GM12878 (cell line): ENCODE measurements at regions not wholly inside any gene's neighbourhood (a gene's known extent, or its start where the extent isn't known, plus 50 kb on each side); places are given as distances from the start of the nearest gene placed in this dataset.

Experiments
- ATAC-seq: fragments of 200-7000 bp; cut with Tn5 transposase; 3 replicates; pipeline ENCODE4 v1.9.1; 2020; ENCODE audit warnings: mild to moderate bottlenecking, moderate library complexity
- BruUV-seq: library from RNA; stranded (reverse); fragments of 400-500 nt; replicated peaks from 2 replicates; lab custom pipeline; 2021; lab: Mats Ljungman, UMichigan
- CTCF ChIA-PET: fragments of 300-600 bp; sonication (Branson Sonifier 250); formaldehyde crosslinking; extraction: SDS; loops from one replicate; lab custom pipeline; 2021; ENCODE audit warnings: inconsistent platforms; lab: Yijun Ruan, JAX
- POLR2A ChIA-PET: fragments of 350-600 bp; formaldehyde crosslinking; extraction: SDS; loops from one replicate; lab custom pipeline; 2021; ENCODE audit warnings: inconsistent platforms; lab: Charles Lee
- RAD21 ChIA-PET: fragments of 300-600 bp; sonication (Branson Sonifier 250); formaldehyde crosslinking; loops from one replicate; lab custom pipeline; 2023; ENCODE audit warnings: antibody characterized with exemption; ENCODE audit not compliant: unreplicated experiment; lab: Charles Lee
- SMC1A ChIA-PET: fragments of 300-600 bp; sonication (Branson Sonifier 250); formaldehyde crosslinking; loops from one replicate; lab custom pipeline; 2023; ENCODE audit not compliant: unreplicated experiment, uncharacterized antibody; lab: Charles Lee
- DNase-seq: peaks from one replicate; pipeline ENCODE4 v3.0.0-alpha.2; 2011; ENCODE audit warnings: low read depth, low spot score
- FAIRE-seq: peaks from 3 replicates; lab custom pipeline; 2011; peaks lifted over from hg19 to GRCh38; lab: Jason Lieb, UNC
- H2AFZ ChIP-seq: 2 replicates; pipeline ENCODE4 v1.6.0; 2011; ENCODE audit warnings: low read depth, low read length, control low read depth; ENCODE audit not compliant: control insufficient read depth
- H3K27ac ChIP-seq: 2 replicates; pipeline ENCODE4 v1.5.1; 2011; ENCODE audit warnings: control low read depth; ENCODE audit not compliant: control insufficient read depth, insufficient read depth
- H3K27me3 ChIP-seq, 2 experiments: replicated peaks in 1 of 2; 2 replicates each; pipeline versions ENCODE4 v1.6.0 to v1.6.1; 2011; ENCODE audit warnings: low read length in 1 of 2; ENCODE audit not compliant: control insufficient read depth in 2 of 2, insufficient read depth in 2 of 2
- H3K36me3 ChIP-seq, 2 experiments: 2 replicates each; pipeline ENCODE4 v1.5.1; 2011; ENCODE audit warnings: low read length in 1 of 2; ENCODE audit not compliant: control insufficient read depth in 2 of 2, insufficient read depth in 2 of 2
- H3K4me1 ChIP-seq: 2 replicates; pipeline ENCODE4 v1.6.1; 2011; ENCODE audit warnings: mild to moderate bottlenecking, low read length, moderate library complexity, mixed read lengths; ENCODE audit not compliant: control insufficient read depth, insufficient read depth
- H3K4me2 ChIP-seq: 2 replicates; pipeline ENCODE4 v1.6.0; 2011; ENCODE audit warnings: control low read depth; ENCODE audit not compliant: control insufficient read depth, insufficient read depth
- H3K4me3 ChIP-seq: fragments of 200-600 bp; sonication (generic); 2 replicates; pipeline ENCODE4 v1.5.1; 2016
- H3K79me2 ChIP-seq: 2 replicates; pipeline ENCODE4 v1.6.0; 2011; ENCODE audit warnings: low read length; ENCODE audit not compliant: control insufficient read depth, insufficient read depth
- H3K9ac ChIP-seq: 2 replicates; pipeline ENCODE4 v1.8.0; 2011; ENCODE audit warnings: low read length, control low read depth, mixed read lengths; ENCODE audit not compliant: control insufficient read depth, insufficient read depth
- H3K9me3 ChIP-seq: replicated peaks from 3 replicates; pipeline ENCODE4 v1.5.1; 2011; ENCODE audit warnings: mild to moderate bottlenecking, low read length; ENCODE audit not compliant: control insufficient read depth, insufficient read depth
- H4K20me1 ChIP-seq: 2 replicates; pipeline ENCODE4 v1.6.0; 2011; ENCODE audit not compliant: control insufficient read depth, insufficient read depth
- CBX3 ChIP-seq: fragments of 200-600 bp; sonication (generic); IDR thresholded peaks from 2 replicates; pipeline ENCODE4 v1.6.1; 2016; ENCODE audit warnings: low read depth, borderline replicate concordance
- EP300 ChIP-seq, 2 experiments: fragments of 150-350 bp in 1 of 2; IDR thresholded peaks; 2 replicates each; pipeline ENCODE4 v1.6.1; 2011 to 2012; ENCODE audit warnings: low read depth in 2 of 2, low read length in 2 of 2, borderline replicate concordance in 1 of 2, improper control_type of control experiment in 1 of 2, inconsistent platforms in 1 of 2; ENCODE audit not compliant: control insufficient read depth in 1 of 2
- MTA2 ChIP-seq: fragments of 450-650 bp; IDR thresholded peaks from 2 replicates; pipeline ENCODE4 v1.6.1; 2016; ENCODE audit warnings: low read depth, mild to moderate bottlenecking, moderate library complexity
- NR2F1 ChIP-seq: fragments of 450-650 bp; conservative IDR thresholded peaks from 2 replicates; pipeline ENCODE4 v1.6.1; 2017; ENCODE audit warnings: mild to moderate bottlenecking
- SREBF1 ChIP-seq: IDR thresholded peaks from 2 replicates; pipeline ENCODE4 v1.6.1; 2012; ENCODE audit warnings: mild to moderate bottlenecking, low read length
- USF2 ChIP-seq: IDR thresholded peaks from 2 replicates; pipeline ENCODE4 v1.6.1; 2011; ENCODE audit warnings: low read depth, low read length, improper control_type of control experiment, borderline replicate concordance
- WGBS: methylation state at CpG from one replicate; pipeline ENCODE4 v1.1.6; 2016; ENCODE audit warnings: low lambda C conversion rate; ENCODE audit not compliant: insufficient replicate concordance, insufficient coverage; ENCODE audit errors: missing lambda C conversion rate; 5-methylcytosine and 5-hydroxymethylcytosine counted together
- in situ Hi-C: fragments of 300-500 bp; cut with MboI; formaldehyde crosslinking; loops from 9 replicates; pipeline ENCODE4 v1.14.3; 2018; ENCODE audit warnings: mixed read lengths
- intact Hi-C: fragments of 100-400 bp; cut with micrococcal nuclease; formaldehyde crosslinking; loops from one replicate; pipeline ENCODE4 v1.14.2; 2022; ENCODE audit not compliant: unreplicated experiment

GRCh38 chr10:44167752-44168151 lies 217.1 kb downstream of the CXCL12 start:
- WGBS, result 11% methylated on average over 6 of the region's 6 CpGs
- Histone ChIP-seq H3K4me3 (no peak overlapping the region), H3K9me3 (no peaks in the 10 kb centered on the region), H4K20me1 (no peaks in the 10 kb centered on the region), H3K27ac (no peak overlapping the region), H2AFZ (no peak overlapping the region), H3K4me2 (no peak overlapping the region), H3K27me3 (no peaks in the 10 kb centered on the region), H3K36me3 (no peaks in the 10 kb centered on the region), H3K9ac (no peak overlapping the region), H3K79me2 (no peaks in the 10 kb centered on the region), H3K4me1 (no peaks in the 10 kb centered on the region)
- in situ Hi-C loops (no loop called here), intact Hi-C loops (loop anchor here (10.0 kb wide), 1 partner anchor 217 kb away; the partner anchor contains the start of gene CXCL12)
- ChIA-PET CTCF (no interaction called here), RAD21 (no interaction called here), POLR2A (no interaction called here), SMC1A (no interaction called here)
- ATAC-seq (no peak), DNase-seq (no peak), FAIRE-seq (no peak)
- no TSS peak for BruUV-seq
- TF ChIP-seq EP300 (IDR thresholded peaks at IDR 0.05; ENCODE audit: borderline replicate concordance in 1 of 2, control insufficient read depth in 1 of 2, low read depth in 2 of 2, low read length in 2 of 2) (no peak), CBX3 (no peak), USF2 (no peak)

GRCh38 chr10:44166441-44166840 lies 218.5 kb downstream of the CXCL12 start:
- intact Hi-C loops, result loop anchor here (10.0 kb wide), 1 partner anchor 218 kb away; the partner anchor contains the start of gene CXCL12
- no peak for FAIRE-seq
- Histone ChIP-seq H3K4me3 (no peak overlapping the region), H3K4me2 (no peak overlapping the region), H3K79me2 (no peaks in the 10 kb centered on the region), H3K27ac (no peak overlapping the region), H4K20me1 (no peaks in the 10 kb centered on the region), H3K36me3 (no peaks in the 10 kb centered on the region), H2AFZ (no peak overlapping the region), H3K9me3 (no peaks in the 10 kb centered on the region), H3K4me1 (no peaks in the 10 kb centered on the region), H3K27me3 (no peaks in the 10 kb centered on the region), H3K9ac (no peak overlapping the region)
- CTCF ChIA-PET, result no interaction called here
- TF ChIP-seq SREBF1, result no peak
- no peak for TF ChIP-seq MTA2
- TF ChIP-seq NR2F1, result no peak
- RAD21 ChIA-PET, result no interaction called here
- SMC1A ChIA-PET, result no interaction called here
- no TSS peak for BruUV-seq
- in situ Hi-C loops, result no loop called here
- no peak for ATAC-seq
- 60% methylated on average over 1 of the region's 1 CpG for WGBS
- POLR2A ChIA-PET, result no interaction called here
- DNase-seq, result no peak
